ENCODE measurements at regions not wholly inside any gene's neighbourhood (a gene's known extent, or its start where the extent isn't known, plus 50 kb on each side); places are given as distances from the start of the nearest gene placed in this dataset.
A peak's percentile ranks its signal among the peaks of the same experiment; 100 is the strongest.

- peak in 1 of 2 experiments; percentile 49; a peak in 1 of 4 replicates for TF ChIP-seq NR2F1 (CRISPR knock-in tag; IDR thresholded peaks at IDR 0.05)
- TF ChIP-seq ZNF441 (CRISPR knock-in tag; IDR thresholded peaks at IDR 0.05; ENCODE audit: borderline replicate concordance), result no peak
- TF ChIP-seq, protein P1, sequence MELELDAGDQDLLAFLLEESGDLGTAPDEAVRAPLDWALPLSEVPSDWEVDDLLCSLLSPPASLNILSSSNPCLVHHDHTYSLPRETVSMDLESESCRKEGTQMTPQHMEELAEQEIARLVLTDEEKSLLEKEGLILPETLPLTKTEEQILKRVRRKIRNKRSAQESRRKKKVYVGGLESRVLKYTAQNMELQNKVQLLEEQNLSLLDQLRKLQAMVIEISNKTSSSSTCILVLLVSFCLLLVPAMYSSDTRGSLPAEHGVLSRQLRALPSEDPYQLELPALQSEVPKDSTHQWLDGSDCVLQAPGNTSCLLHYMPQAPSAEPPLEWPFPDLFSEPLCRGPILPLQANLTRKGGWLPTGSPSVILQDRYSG (CRISPR knock-in tag; IDR thresholded peaks at IDR 0.05), result no peak
- no peak for TF ChIP-seq POLR2G (IDR thresholded peaks at IDR 0.05; ENCODE audit: low read depth, low read length)
- no peak for TF ChIP-seq MAFK (conservative IDR thresholded peaks at IDR 0.05 in 1 of 2, IDR thresholded peaks at IDR 0.05 in 1 of 2; ENCODE audit: low read length in 2 of 2)
- TF ChIP-seq ZNF713 (CRISPR knock-in tag; IDR thresholded peaks at IDR 0.05), result no peak
- no peak for TF ChIP-seq XRCC5 (optimal IDR thresholded peaks at IDR 0.05; ENCODE audit: low read length)
- no peak for TF ChIP-seq ZNF674 (CRISPR knock-in tag; IDR thresholded peaks at IDR 0.05; ENCODE audit: low read depth)
- TF ChIP-seq SALL2 (CRISPR knock-in tag; IDR thresholded peaks at IDR 0.05), result no peak
- TF ChIP-seq NCOA1 (CRISPR knock-in tag; IDR thresholded peaks at IDR 0.05), result no peak
- no peak for TF ChIP-seq ELF4 (CRISPR knock-in tag; IDR thresholded peaks at IDR 0.05; ENCODE audit: borderline replicate concordance)
- TF ChIP-seq, protein P2, sequence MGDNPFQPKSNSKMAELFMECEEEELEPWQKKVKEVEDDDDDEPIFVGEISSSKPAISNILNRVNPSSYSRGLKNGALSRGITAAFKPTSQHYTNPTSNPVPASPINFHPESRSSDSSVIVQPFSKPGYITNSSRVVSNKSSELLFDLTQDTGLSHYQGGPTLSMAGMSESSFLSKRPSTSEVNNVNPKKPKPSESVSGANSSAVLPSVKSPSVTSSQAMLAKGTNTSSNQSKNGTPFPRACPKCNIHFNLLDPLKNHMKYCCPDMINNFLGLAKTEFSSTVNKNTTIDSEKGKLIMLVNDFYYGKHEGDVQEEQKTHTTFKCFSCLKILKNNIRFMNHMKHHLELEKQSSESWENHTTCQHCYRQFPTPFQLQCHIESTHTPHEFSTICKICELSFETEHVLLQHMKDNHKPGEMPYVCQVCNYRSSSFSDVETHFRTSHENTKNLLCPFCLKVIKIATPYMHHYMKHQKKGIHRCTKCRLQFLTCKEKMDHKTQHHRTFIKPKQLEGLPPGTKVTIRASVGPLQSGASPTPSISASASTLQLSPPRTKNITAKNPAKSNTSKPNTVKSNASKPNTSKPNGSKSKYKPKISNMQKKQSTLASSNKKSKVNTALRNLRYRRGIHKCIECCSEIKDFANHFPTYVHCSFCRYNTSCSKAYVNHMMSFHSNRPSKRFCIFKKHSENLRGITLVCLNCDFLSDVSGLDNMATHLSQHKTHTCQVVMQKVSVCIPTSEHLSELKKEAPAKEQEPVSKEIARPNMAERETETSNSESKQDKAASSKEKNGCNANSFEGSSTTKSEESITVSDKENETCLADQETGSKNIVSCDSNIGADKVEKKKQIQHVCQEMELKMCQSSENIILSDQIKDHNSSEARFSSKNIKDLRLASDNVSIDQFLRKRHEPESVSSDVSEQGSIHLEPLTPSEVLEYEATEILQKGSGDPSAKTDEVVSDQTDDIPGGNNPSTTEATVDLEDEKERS (CRISPR knock-in tag; IDR thresholded peaks at IDR 0.05), result peak; percentile 76
- no peak for TF ChIP-seq GTF2F1 (IDR thresholded peaks at IDR 0.05; ENCODE audit: low read length)
- TF ChIP-seq, protein P3, sequence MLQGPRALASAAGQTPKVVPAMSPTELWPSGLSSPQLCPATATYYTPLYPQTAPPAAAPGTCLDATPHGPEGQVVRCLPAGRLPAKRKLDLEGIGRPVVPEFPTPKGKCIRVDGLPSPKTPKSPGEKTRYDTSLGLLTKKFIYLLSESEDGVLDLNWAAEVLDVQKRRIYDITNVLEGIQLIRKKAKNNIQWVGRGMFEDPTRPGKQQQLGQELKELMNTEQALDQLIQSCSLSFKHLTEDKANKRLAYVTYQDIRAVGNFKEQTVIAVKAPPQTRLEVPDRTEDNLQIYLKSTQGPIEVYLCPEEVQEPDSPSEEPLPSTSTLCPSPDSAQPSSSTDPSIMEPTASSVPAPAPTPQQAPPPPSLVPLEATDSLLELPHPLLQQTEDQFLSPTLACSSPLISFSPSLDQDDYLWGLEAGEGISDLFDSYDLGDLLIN (CRISPR knock-in tag; IDR thresholded peaks at IDR 0.05; ENCODE audit: borderline replicate concordance), result no peak
- no peak for TF ChIP-seq HMGA1 (CRISPR knock-in tag; conservative IDR thresholded peaks at IDR 0.05)
- no peak for TF ChIP-seq HCFC1 (IDR thresholded peaks at IDR 0.05; ENCODE audit: low read depth, low read length)
- TF ChIP-seq ZNF383 (CRISPR knock-in tag; IDR thresholded peaks at IDR 0.05; ENCODE audit: borderline replicate concordance), result no peak
- TF ChIP-seq CBX1 (IDR thresholded peaks at IDR 0.05; ENCODE audit: low read depth), result no peak
- TF ChIP-seq PBX2 (CRISPR knock-in tag; IDR thresholded peaks at IDR 0.05), result peak; percentile 49; the same call in 1 of the 2 replicates
- TF ChIP-seq KAT8 (CRISPR knock-in tag; IDR thresholded peaks at IDR 0.05), result peak; percentile 59; the same call in 1 of the 2 replicates
- no peak for TF ChIP-seq MED13 (CRISPR knock-in tag; IDR thresholded peaks at IDR 0.05)
- peak; percentile 63; the same call in 1 of the 2 replicates for TF ChIP-seq ETV5 (CRISPR knock-in tag; IDR thresholded peaks at IDR 0.05; ENCODE audit: borderline replicate concordance)
- TF ChIP-seq ZNF530 (CRISPR knock-in tag; IDR thresholded peaks at IDR 0.05; ENCODE audit: low read depth), result no peak
- no peak for TF ChIP-seq ZNF788 (CRISPR knock-in tag; IDR thresholded peaks at IDR 0.05; ENCODE audit: borderline replicate concordance)
- TF ChIP-seq SSRP1 (CRISPR knock-in tag; IDR thresholded peaks at IDR 0.05), result no peak
- no peak for TF ChIP-seq ATM (IDR thresholded peaks at IDR 0.05; ENCODE audit: borderline replicate concordance)
These were observed 232.0 kb upstream of the ANKRD55 start (continued) for GRCh38 chr5:56464935-56465768.

Measured in HepG2 (cell line).